COR-L47 (cell line): ENCODE measurements at regions not wholly inside any gene's neighbourhood (a gene's known extent, or its start where the extent isn't known, plus 50 kb on each side); places are given as distances from the start of the nearest gene placed in this dataset.
A peak's percentile ranks its signal among the peaks of the same experiment; 100 is the strongest.

Source experiments
- DNase-seq: peaks from one replicate; lab custom pipeline; 2025; lab: John Stamatoyannopoulos, UW

DNA sequence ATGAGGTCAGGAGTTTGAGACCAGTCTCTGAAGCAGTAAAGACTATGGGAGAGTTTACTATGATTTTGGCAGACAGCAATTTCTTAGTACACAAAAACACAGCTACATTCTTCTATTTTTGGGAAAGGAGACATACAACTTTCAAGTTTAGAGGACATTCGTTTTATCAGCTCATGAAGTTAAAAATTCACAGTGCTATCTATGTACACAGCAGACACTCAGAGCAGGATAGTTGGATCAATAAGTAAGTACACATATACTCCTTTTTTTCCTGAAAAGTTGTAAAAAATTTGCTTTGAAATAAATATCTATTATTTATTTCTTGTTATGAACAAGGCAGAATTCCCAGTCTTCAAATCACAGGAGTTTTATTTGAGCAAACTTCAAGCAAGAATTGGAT, 159.7 kb downstream of the SERPINI1 start:
- DNase-seq = no peak

DNA sequence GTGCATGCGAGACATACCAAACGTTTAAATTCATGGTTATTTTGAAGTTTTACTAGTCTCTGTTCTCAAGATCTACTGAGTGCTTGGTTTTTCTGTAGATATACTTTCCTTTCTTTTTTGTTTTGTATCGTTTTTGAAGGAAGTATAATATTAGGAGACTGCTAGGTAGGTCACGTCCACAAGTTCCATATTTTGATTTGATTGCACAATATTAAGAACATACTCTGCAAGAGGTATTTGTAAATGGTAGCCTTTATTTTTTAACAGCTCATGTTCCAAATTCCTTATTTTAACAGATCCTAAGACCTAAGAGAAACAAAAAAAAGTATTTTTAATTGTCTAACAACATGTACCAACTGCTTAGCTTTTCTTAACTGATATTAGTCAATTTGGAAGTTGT, 156.7 kb downstream of the SERPINI1 start:
- no peak for DNase-seq

DNA sequence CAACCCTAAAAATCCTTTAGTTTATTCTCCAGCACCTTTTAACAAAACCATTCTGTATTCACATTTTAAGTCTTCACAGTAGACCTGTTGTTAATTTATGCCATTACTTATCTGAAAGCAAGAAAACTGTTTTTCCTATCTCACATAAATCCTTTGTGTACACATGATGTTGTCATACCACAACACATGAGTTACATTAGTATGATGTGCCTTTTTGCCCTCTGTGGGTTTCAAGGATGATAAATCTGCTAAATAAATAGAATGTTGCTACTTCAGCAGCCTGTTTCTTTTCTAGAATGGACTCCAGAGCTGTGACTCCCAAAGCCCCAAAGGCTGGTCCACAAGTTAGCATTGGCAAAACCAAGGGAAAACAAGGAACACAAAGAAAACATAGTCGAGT, 151.6 kb downstream of the SERPINI1 start:
- no peak for DNase-seq

DNA sequence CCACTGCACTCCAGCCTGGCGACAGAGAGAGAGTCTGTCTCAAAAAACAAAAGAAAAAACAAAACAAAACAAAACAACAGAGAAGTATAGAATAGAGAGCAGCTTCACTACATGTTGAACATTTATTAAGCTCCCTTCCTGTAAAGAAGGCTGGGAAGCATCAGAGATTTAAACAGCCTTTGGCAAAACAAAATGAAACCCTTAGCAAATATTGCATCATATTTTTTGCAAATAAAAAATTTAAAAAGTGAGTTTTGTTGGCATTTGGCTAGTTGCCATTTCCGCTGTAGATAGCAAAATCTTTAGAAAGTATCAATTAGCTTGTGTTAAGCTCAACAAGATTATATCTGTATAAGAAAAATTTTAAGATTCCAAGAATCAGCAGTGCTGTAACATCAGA, 151.2 kb downstream of the SERPINI1 start:
- DNase-seq = no peak

DNA sequence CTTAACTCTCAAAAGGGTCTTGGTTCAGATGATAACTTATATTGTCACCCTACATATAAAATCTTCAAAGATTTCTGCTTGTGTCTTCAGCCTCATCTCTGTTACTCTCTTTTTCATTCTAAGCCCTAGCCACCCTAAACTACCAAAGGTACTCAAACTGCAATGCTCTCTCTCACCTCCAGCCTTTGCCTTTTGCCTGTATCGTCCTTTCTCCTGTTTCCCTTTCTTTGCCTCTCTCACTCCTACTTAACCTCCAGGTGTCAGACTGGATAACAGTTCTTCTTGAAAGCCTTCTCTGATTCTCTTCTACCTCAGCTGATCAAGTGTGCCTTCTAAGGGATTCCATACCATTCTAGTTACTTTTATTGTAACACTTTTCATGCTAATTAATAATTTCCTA, 149.8 kb downstream of the SERPINI1 start:
- no peak for DNase-seq

DNA sequence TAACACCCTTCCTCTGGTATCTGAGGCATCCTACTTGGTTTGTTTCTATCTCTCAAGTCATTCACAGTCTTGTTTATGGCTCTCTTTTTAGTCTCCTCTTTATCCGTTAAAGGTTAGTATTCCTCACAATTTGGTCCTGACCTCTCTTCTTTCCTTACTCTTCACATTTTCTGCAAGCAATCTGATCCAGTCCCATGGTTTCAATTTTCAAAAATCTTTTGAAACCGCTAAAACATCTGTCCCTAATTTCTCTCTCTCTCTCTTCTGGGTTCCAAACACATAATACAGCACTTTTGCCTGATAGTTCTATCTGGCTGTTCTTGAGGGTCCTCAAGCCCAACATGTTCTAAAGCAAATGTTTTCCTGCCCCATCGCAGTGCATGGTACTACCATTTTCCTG, 149.0 kb downstream of the SERPINI1 start:
- DNase-seq = no peak

DNA sequence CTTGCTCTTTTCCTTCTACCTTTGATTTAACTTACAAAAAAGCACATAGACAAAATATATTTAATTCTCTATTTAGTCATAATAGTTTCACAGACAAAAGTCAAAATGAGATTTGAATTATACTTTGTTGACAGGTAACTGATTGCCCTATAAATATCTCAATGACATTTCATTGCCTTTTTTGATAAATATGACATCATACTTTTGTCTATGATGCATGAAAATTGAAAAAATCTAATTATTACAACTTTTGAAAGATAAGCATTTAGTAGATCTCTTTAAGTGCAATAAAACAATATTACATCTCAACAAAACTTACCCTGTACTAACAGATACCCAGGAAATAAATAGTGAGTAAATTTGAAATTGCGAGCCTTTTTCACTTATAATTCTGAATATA, 147.9 kb downstream of the SERPINI1 start:
- no peak for DNase-seq

DNA sequence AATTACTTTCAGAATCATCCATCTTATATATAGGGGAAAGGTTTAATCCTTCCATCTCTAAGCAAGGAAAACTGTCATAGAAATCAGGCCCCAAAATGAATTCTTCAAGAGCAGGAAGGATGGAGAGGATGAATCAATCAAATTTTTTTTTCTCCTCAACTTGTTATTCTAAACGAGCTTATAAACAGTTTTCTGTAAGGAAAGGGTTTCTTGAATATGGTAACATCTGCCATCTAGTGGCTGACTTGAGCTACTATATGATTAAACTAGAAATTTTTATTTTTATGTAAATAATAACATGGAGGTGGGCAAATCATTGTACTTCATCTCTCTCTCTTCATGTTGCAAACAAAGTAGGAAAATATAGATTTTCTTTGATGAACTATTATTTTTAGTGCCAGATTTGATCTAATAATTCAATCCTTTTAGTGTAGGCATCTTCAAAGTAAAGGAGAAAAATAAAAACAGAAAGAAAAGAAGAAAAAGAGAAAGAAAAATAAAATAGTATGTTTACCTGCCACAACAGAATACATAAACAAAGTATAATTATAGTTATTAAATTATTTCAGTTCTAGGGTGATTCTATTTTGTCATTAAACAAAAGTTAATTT, 146.6 kb downstream of the SERPINI1 start:
- peak; percentile 72 for DNase-seq

DNA sequence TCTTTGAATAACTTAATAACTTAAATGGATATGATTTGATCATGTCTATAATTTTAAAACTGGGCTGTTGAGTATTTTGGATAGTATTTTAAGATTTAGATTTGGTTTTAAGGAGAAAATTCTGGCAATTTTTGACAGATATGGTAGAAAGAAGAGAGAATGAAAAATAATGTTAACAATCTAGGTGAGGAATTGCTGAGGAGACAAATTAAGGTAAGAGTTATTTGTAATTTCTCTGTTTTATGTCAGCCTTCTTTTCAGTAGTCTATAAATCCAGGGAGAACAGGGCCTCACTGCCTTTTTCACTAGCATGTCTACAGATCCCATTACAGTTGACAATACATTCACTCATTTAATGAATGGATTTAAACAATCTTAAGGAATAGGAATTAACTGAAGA, 144.7 kb downstream of the SERPINI1 start:
- DNase-seq = no peak

DNA sequence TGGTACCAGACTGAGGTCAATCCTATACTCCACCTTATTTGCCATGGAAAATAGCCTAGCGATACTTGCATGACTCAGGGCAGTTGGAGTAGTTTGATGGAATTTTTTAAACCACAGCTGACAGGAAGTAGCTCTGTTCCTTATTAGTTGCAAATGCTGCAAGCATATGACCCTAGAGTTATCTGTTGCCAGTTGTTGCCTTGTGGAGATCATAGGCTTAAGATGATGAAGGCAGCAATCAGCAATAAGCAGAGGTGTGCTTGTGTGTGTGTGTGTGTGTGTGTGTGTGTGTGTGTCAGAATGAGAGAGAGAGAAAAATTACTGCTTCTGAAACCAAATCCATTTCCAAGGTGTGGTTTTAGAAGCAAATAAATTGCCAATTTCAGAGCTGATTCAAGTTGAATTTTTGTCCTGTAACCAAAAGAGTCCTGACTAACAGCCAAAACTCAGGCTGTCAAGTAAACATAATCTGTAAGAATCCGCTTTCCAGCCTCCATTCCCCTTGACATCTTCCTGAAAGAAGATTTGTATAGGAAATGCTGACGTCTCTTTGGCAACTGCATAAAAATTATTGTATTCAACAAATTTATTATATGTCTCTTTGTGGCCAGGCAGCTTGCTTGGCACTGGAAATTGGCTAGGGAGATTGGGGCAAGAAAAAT, 141.2 kb downstream of the SERPINI1 start:
- DNase-seq = no peak
